ENCODE measurements at regions not wholly inside any gene's neighbourhood (a gene's known extent, or its start where the extent isn't known, plus 50 kb on each side); places are given as distances from the start of the nearest gene placed in this dataset.
A peak's percentile ranks its signal among the peaks of the same experiment; 100 is the strongest.

DNA sequence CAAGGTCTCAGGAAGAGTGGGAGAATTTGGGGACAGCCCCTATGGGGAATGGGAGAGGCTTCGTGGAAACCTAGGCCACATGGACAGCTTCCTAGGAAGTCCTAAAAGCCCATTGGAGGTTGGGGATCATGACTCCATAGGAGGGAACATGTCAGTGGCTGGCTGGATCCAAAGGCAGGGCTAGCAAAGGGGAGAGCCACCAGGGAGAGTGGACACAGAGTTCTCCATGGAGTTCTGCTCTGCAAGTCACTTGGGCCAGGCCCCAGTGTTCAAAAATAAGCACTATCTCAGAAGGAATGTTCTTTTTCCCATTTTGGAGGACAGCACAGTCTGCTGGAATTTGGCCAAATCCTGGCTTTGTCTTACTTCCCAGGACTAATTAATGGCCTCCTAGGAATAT lies 140.6 kb upstream of the RAD23B start:
- Mint-ChIP-seq H3K4me1 (no peaks in the 10 kb centered on the region), H3K4me3 (no peak overlapping the region), H3K27ac (no peak overlapping the region), H3K36me3 (no peaks in the 10 kb centered on the region), H3K9me3 (no peaks in the 10 kb centered on the region)
- ATAC-seq (no peak), DNase-seq (ENCODE audit: low spot score in 2 of 2) (no peak)

DNA sequence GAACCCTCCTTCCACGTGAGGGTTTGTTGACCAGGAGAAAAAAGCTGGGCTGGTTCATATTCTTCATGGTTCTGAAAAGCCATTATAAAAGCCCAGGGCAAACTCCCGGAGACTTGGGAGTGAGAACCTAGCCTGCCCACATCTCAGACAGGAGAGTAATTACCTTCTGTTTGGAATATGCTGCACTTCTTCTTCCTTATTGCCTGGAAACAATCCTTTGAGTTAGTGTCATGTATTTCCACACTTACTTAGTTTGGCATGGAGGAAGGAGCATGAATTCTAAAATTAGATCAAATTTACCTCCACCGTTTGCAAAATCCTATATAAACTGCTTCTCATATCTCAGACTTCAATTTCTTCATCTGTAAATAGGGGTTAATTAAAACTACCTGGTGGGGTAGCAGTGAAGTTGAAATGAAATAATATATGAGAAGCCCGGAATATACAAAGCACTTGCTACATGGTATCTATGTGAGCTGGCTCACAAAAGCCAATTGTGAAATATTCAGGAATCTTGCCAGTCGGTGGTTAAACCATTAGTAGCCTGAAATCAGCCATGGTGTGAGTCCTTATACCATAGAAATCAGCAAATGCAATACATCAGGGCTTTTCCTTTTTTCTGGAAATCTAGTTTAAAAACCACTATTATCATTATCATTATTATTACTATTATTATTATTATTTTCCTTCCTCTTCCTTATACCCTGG lies 140.0 kb upstream of the RAD23B start:
- Mint-ChIP-seq H3K27ac (no peak overlapping the region), H3K4me3 (no peak overlapping the region), H3K4me1 (no peaks in the 10 kb centered on the region), H3K9me3 (no peaks in the 10 kb centered on the region), H3K36me3 (no peaks in the 10 kb centered on the region)
- ATAC-seq (no peak), DNase-seq (ENCODE audit: low spot score in 2 of 2) (no peak)

DNA sequence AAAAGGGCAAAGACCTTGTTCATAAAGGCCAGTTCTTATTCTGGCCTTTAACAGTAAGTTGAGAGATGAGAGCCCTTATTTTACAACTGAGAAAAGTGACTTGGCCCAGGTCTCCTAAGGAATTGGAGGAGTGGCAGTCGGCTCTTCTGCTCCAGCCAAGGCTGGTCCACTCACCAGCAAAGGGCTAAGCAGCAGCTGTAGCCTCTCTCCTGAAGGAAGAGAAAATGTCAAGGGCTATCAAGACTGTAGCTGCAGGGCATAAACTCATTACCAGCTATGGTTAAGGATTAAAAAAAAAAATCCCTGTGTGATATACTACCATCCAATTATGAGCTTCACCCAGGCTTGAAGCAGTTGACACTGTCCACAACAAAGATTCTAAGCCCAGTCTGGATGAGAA lies 138.6 kb upstream of the RAD23B start:
- no peak for ATAC-seq
- Mint-ChIP-seq H3K36me3 (no peaks in the 10 kb centered on the region), H3K9me3 (no peaks in the 10 kb centered on the region), H3K4me1 (no peaks in the 10 kb centered on the region), H3K4me3 (no peak overlapping the region), H3K27ac (no peak overlapping the region)
- no peak for DNase-seq (ENCODE audit: low spot score in 2 of 2)

DNA sequence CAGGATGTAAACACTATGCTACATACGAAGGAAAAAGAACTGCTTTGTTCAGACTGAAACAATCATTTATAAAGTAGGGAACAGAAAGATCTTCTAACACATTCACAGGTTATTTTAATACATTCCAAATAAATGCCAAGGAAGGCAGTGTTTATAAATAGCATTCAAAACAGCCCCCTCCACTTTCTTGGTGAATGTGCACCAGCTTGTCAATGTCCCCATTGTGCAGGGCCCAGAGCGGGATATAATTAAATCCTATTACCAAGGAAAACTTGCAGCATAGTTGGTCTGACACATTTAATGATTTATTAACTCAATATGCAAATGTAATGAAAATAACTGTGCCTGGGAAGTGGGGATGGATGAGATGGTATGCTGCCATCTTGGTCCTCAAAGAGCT lies 135.9 kb upstream of the RAD23B start:
- ATAC-seq (no peak), DNase-seq (ENCODE audit: low spot score in 2 of 2) (no peak)
- H3K9me3 Mint-ChIP-seq: peaks cover 4% of the 10 kb centered on the region
- H3K4me3 Mint-ChIP-seq: no peak overlapping the region
- H3K36me3 Mint-ChIP-seq: no peaks in the 10 kb centered on the region
- no peaks in the 10 kb centered on the region for H3K4me1 Mint-ChIP-seq
- no peak overlapping the region for H3K27ac Mint-ChIP-seq

DNA sequence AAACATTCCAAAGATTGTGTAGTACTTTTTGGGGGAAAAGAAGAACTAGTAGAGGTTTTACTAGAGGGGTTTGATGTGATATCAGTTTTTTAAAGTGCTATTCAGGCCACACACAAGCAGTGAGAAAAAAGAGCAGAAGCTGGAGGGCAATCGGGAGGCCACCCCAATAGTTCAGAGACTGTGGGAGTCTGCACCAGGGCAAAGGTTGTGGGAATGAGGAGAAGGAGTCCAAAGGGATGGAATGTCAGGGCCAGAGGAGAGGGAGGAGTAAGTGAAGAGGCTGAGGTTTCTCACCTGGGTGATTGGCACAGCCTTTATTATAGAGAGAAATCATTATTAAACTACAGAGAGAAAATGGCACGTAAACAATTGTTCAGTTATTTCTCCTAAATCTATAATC lies 134.9 kb upstream of the RAD23B start:
- Mint-ChIP-seq H3K27ac (no peak overlapping the region), H3K4me1 (no peaks in the 10 kb centered on the region), H3K4me3 (no peak overlapping the region), H3K9me3 (peaks cover 4% of the 10 kb centered on the region), H3K36me3 (no peaks in the 10 kb centered on the region)
- DNase-seq (ENCODE audit: low spot score in 2 of 2): no peak
- ATAC-seq: no peak

DNA sequence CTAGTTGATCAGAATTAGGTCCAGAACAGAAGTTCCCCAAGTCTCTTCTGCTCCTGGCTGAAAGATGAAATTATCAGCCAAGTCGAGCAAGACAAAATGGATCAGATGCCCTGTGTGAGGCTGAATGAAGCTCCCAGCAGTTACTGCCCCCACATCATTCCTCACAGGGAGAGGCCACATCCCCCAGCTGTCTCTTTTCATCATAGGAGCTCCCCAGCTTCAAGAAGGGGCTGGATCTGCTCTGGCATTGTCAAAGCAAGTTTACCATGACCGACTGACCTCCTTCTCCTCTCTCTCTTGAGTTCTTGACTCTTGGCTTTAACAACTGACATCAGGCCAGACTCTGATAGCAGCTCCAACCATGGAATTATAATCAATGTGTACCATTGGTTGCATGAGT lies 133.3 kb upstream of the RAD23B start:
- H3K27ac Mint-ChIP-seq: no peak overlapping the region
- no peak overlapping the region for H3K4me3 Mint-ChIP-seq
- peaks cover 4% of the 10 kb centered on the region for H3K9me3 Mint-ChIP-seq
- no peak for ATAC-seq
- no peak for DNase-seq (ENCODE audit: low spot score in 2 of 2)
- H3K4me1 Mint-ChIP-seq: no peaks in the 10 kb centered on the region
- H3K36me3 Mint-ChIP-seq: no peaks in the 10 kb centered on the region

DNA sequence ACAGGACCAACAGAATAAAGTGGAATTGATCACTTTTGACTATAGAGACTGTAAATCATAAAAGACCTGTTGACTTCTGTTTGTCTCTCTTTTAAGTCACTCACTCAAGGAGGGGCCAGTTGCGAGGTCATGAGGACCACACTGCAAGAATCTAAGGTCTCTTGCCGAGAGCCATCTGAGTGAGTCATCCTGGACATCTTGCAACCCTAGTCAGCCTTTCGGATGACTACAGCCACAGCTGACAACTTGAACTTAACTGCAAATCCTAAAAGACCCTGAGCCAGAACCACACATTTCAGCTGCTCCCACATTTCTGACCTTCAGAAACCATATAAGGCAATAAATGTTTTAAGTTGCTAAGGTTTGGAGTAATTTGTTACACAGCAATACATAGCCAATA lies 129.7 kb upstream of the RAD23B start:
- no peaks in the 10 kb centered on the region for H3K36me3 Mint-ChIP-seq
- no peaks in the 10 kb centered on the region for H3K4me1 Mint-ChIP-seq
- peaks cover 4% of the 10 kb centered on the region for H3K9me3 Mint-ChIP-seq
- H3K4me3 Mint-ChIP-seq: no peak overlapping the region
- DNase-seq (ENCODE audit: low spot score in 2 of 2) (no peak), ATAC-seq (no peak)
- no peak overlapping the region for H3K27ac Mint-ChIP-seq

DNA sequence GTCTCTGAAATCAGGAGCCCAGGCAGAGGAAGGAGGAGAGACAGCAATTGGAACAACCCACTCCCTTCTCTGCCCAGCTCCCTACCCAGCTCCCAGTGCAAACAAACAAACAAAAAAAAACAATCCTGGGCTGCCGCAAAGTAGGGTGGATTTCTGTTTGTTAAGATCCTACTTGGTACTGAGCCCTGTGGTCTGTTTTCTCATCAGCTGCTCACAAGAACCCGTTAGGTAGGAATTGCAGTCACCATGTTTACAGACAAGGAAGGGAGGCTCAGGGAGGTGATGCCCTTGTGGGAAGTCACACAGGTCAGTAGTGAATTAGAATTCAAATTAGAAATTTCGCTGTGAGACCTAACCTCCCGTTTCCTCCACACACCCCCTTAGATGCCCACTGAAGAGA lies 128.8 kb upstream of the RAD23B start:
- Mint-ChIP-seq H3K36me3 (no peaks in the 10 kb centered on the region), H3K4me3 (no peak overlapping the region), H3K27ac (no peak overlapping the region), H3K4me1 (no peaks in the 10 kb centered on the region), H3K9me3 (peaks cover 4% of the 10 kb centered on the region)
- DNase-seq (ENCODE audit: low spot score in 2 of 2) (no peak), ATAC-seq (no peak)

DNA sequence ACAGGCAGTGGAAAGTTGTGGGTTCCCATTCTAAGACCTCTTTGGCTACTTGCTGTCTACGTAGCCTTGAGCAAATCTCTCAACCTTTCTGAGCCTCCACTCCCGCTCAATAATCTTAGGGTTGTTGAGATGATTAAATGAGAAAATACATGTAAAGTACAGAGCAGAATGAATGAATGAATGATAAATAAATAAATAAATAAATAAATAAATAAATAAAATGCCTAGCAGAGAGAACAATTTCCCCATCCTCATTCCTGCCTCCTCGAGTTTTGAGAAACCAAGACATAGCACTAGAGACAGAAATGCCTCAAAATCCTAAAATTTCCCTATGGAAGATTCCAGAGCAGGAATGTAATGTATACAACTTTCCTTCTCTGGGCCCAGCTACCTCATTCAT lies 128.3 kb upstream of the RAD23B start:
- Mint-ChIP-seq H3K36me3 (no peaks in the 10 kb centered on the region), H3K27ac (no peak overlapping the region), H3K4me3 (no peak overlapping the region), H3K9me3 (peaks cover 4% of the 10 kb centered on the region), H3K4me1 (no peaks in the 10 kb centered on the region)
- DNase-seq (ENCODE audit: low spot score in 2 of 2): no peak
- ATAC-seq: no peak

DNA sequence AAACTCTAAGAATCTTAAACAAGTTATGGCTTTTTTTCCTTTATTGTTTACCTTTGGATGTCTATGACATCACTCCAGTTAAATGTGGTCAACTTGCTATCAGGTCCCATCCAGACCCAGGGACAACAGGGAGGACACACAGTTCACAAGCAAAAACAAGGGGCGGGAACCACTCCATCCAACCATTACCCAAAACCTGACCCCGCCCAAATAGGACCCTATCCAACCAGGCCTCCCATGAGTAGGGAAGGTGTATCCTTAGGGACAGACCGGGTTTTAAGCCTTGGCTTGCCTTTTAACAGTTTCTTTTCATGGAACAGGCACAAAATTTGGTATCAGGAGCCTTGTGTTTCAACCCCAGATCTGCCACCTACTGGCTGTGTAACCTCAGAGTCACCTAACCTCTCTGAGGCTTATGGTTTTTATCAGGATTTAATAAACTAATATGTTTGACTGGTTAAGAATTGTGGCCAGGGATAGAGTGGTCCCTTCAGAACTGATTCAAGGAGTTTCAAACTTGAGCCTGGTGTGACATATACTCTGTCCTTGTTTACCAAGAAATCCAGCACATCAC lies 127.7 kb upstream of the RAD23B start:
- H3K9me3 Mint-ChIP-seq: peaks cover 4% of the 10 kb centered on the region
- no peak for ATAC-seq
- no peak for DNase-seq (ENCODE audit: low spot score in 2 of 2)
- H3K36me3 Mint-ChIP-seq: no peaks in the 10 kb centered on the region
- H3K4me3 Mint-ChIP-seq: no peak overlapping the region
- H3K27ac Mint-ChIP-seq: no peak overlapping the region
- no peaks in the 10 kb centered on the region for H3K4me1 Mint-ChIP-seq

DNA sequence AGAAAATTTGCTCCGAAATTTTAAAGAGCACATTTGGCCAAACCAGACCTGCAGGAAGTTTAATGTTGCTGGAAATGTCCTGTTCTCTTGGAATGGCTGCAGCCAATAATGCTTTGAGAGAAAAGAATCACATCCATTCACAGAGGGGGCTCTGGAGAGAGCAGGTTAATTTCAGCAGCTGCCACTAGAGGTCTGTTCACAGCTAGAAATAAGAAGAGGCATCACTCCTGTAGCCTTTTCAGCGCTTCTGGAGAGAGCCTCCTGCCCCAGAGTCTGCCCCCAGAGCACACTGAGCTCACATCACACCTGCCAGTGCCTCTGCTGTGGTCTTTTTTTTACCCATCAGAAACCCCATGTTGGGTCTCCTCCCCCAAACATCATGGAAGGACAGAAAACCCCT lies 124.8 kb upstream of the RAD23B start:
- H3K4me1 Mint-ChIP-seq: no peaks in the 10 kb centered on the region
- H3K4me3 Mint-ChIP-seq: no peak overlapping the region
- DNase-seq (ENCODE audit: low spot score in 2 of 2): no peak
- no peaks in the 10 kb centered on the region for H3K9me3 Mint-ChIP-seq
- ATAC-seq: peak; percentile 50
- no peaks in the 10 kb centered on the region for H3K36me3 Mint-ChIP-seq
- H3K27ac Mint-ChIP-seq: no peak overlapping the region

DNA sequence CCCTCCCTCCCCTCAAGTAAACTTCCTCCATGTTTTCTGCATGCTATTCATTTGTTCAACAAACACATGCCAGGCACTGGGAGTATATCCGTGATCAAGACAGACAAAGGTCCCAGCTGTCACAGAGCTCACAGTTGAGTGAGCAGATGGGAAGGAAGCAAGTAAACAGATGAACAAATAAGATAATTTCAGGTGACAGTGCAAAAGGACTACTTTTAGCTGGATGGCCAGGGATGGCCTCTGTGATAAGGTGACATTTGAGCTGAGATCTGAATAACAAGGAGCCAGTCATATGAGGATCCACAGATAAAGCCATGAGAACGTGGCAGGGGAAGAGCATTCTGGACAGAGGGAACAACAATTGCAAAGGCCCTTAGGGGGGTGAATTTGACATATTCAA lies 121.7 kb upstream of the RAD23B start:
- H3K36me3 Mint-ChIP-seq: no peaks in the 10 kb centered on the region
- H3K27ac Mint-ChIP-seq: no peak overlapping the region
- H3K4me3 Mint-ChIP-seq: no peak overlapping the region
- DNase-seq (ENCODE audit: low spot score in 2 of 2) (no peak), ATAC-seq (no peak)
- H3K4me1 Mint-ChIP-seq: no peaks in the 10 kb centered on the region
- no peaks in the 10 kb centered on the region for H3K9me3 Mint-ChIP-seq

DNA sequence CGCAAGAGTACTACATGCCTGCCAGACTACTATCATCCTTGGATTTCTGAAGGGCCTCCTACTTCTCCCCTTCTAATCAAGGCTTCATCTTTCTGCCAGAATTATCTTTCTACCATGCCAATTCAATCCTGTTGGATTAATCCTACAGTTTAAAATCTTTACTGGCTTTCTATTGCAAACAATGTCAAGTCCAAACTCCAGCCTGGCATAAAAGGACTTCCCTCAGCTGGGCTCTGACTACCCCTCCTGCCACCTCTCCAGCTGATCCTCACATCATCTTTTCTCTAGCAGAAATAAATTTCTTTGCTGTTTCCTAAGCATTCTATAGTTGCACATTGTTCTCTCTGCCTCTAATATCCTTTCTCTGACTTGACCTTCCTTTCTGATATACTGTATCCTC lies 119.7 kb upstream of the RAD23B start:
- ATAC-seq: no peak
- H3K27ac Mint-ChIP-seq: no peak overlapping the region
- no peak overlapping the region for H3K4me3 Mint-ChIP-seq
- DNase-seq (ENCODE audit: low spot score in 2 of 2): no peak
- H3K36me3 Mint-ChIP-seq: no peaks in the 10 kb centered on the region
- H3K4me1 Mint-ChIP-seq: no peaks in the 10 kb centered on the region
- no peaks in the 10 kb centered on the region for H3K9me3 Mint-ChIP-seq

DNA sequence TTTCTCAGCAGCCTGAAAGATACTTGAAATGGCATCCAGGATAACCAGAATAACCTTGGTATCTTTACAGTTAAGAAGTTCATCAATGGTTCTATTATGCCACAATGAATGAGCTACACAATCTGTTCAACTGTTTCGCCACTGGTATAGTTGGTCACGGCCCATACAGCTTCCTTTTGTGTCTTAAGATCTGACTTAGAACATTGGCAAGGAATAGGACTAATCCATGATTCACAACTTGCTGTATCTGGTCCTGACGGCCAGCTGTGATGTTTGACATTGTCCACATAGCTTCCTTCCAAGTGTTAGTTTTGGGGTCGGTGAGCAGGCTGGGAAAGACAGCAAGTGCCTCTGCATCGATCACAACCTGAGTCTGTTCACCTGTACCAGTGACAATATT lies 113.3 kb upstream of the RAD23B start:
- no peak for ATAC-seq
- DNase-seq (ENCODE audit: low spot score in 2 of 2): no peak
- peaks cover 29% of the 10 kb centered on the region for H3K4me1 Mint-ChIP-seq
- no peak overlapping the region for H3K4me3 Mint-ChIP-seq
- no peaks in the 10 kb centered on the region for H3K9me3 Mint-ChIP-seq
- H3K27ac Mint-ChIP-seq: no peak overlapping the region
- no peaks in the 10 kb centered on the region for H3K36me3 Mint-ChIP-seq

DNA sequence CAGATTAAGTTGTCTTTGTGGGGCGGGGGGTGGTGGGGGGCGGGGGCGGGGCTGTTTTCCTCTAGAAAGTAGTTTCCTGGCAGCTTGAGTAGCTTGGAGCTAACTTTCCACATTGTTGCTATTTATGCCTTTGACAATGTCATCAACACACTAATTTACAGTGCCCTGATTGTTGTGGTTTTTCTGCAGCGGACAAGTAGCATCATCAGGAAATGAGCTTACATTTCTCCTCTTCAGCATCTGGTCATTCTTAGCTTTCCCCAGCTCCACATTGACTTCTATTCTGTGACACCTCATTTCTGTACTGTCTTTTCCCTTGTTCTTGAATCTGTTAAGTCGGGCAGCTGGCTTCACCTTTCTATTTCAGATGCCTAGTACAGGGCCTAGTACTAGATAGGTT lies 112.3 kb upstream of the RAD23B start:
- DNase-seq (ENCODE audit: low spot score in 2 of 2): no peak
- ATAC-seq: no peak
- Mint-ChIP-seq H3K4me1 (peaks cover 30% of the 10 kb centered on the region), H3K27ac (no peak overlapping the region), H3K9me3 (no peaks in the 10 kb centered on the region), H3K36me3 (no peaks in the 10 kb centered on the region), H3K4me3 (no peak overlapping the region)

DNA sequence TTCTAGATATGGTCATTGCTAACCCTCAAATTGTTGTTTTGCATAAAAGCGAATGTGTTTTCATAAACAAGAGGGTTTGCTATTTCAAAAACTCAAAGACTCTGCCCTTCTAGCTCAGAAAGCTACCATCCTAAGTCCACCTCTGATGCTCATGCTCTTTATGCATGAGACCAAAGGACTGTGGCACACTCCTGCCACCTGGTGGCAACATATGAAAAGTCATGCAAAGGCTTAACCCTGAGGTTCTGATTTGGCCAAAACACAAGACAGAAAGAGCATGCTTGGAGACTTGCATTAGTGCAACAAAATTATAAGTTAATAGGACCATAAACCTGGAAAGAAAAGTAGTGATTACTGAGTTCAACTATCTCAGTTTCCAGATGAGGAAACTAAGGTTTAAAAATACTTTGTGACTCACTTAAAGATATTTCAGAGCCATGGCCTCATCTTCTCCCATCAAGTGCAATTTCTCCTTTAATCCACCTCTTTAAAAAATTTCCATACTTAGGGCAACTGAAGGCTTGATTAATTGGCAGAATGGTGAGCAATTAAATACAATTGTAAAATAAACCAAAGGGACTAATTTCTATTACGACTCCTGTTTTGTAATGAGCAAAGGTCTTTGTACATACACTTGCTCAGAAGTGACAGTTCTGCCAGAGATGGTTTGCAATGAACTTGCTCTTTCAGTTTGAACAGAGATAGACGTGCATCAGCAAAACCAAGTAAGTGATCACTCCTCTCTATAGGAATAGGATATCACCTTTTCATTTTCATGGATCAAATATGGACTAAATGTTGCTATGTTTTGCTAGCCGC lies 110.7 kb upstream of the RAD23B start:
- H3K36me3 Mint-ChIP-seq: no peaks in the 10 kb centered on the region
- ATAC-seq (peak; percentile 72), DNase-seq (ENCODE audit: low spot score in 2 of 2) (peak; percentile 30 to 71)
- peak overlapping the region; percentile 70 for H3K27ac Mint-ChIP-seq
- H3K9me3 Mint-ChIP-seq: no peaks in the 10 kb centered on the region
- H3K4me3 Mint-ChIP-seq: peak overlapping the region; percentile 25
- peaks cover 30% of the 10 kb centered on the region for H3K4me1 Mint-ChIP-seq
